Glutamatergic neuron (in vitro differentiated cells): ENCODE measurements at regions not wholly inside any gene's neighbourhood (a gene's known extent, or its start where the extent isn't known, plus 50 kb on each side); places are given as distances from the start of the nearest gene placed in this dataset.
"Not testable (repeated sequence)": the region's sequence is repeated elsewhere in the genome, so short reads cannot be mapped to it uniquely, and the experiment has no call there.

Source experiments
- DNase-seq: peaks from one replicate; pipeline ENCODE4 v3.0.0; 2022
- H3K27ac Mint-ChIP-seq: one replicate; pipeline ENCODE4 v1.8.0; 2020; ENCODE audit warnings: mild to moderate bottlenecking, mixed read lengths, inconsistent platforms; ENCODE audit not compliant: unreplicated experiment
- H3K27me3 Mint-ChIP-seq: one replicate; pipeline ENCODE4 v1.8.0; 2020; ENCODE audit warnings: mild to moderate bottlenecking, moderate library complexity, mixed read lengths, inconsistent platforms; ENCODE audit not compliant: unreplicated experiment
- H3K36me3 Mint-ChIP-seq: one replicate; pipeline ENCODE4 v1.8.0; 2020; ENCODE audit warnings: mild to moderate bottlenecking, mixed read lengths, inconsistent platforms; ENCODE audit not compliant: unreplicated experiment
- H3K4me1 Mint-ChIP-seq: one replicate; pipeline ENCODE4 v1.8.0; 2020; ENCODE audit warnings: mild to moderate bottlenecking, low read depth, mixed read lengths, inconsistent platforms; ENCODE audit not compliant: unreplicated experiment
- H3K4me3 Mint-ChIP-seq: one replicate; pipeline ENCODE4 v1.8.0; 2020; ENCODE audit warnings: mild to moderate bottlenecking, mixed read lengths, inconsistent platforms; ENCODE audit not compliant: unreplicated experiment
- H3K9me3 Mint-ChIP-seq: one replicate; pipeline ENCODE4 v1.8.0; 2020; ENCODE audit warnings: mild to moderate bottlenecking, moderate library complexity, mixed read lengths, inconsistent platforms; ENCODE audit not compliant: unreplicated experiment

GRCh38 chrX:89350024-89350423, 571.7 kb upstream of the TGIF2LX start:
- not testable (repeated sequence) for H3K36me3 Mint-ChIP-seq, H3K4me1 Mint-ChIP-seq, H3K4me3 Mint-ChIP-seq, H3K27ac Mint-ChIP-seq, H3K9me3 Mint-ChIP-seq, H3K27me3 Mint-ChIP-seq
- DNase-seq = peak; percentile 24

DNA sequence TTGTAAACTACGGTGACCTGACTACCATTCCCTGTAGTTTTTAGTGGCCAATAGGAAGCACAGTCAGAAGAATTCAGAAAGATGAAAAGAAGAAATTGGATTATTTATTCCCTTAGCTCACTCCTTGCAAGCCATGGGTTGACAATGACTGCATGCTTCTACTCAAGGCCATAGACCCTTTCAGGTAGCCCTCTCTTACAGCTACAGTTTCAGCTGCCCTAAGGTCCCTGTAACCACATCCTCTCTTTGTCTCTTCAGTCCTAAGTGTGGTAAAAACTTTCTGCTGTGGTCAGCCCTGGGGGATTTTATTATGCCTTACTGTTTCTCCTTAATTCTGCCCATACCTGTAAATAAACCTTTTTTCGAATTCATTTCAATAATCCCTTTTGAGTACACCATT, 551.8 kb upstream of the TGIF2LX start:
- not testable (repeated sequence) for H3K4me1 Mint-ChIP-seq, DNase-seq, H3K27ac Mint-ChIP-seq, H3K27me3 Mint-ChIP-seq, H3K9me3 Mint-ChIP-seq, H3K4me3 Mint-ChIP-seq, H3K36me3 Mint-ChIP-seq

- not testable (repeated sequence) for H3K27ac Mint-ChIP-seq, H3K4me1 Mint-ChIP-seq, H3K4me3 Mint-ChIP-seq, H3K9me3 Mint-ChIP-seq, H3K27me3 Mint-ChIP-seq, H3K36me3 Mint-ChIP-seq, DNase-seq
Measured at GRCh38 chrX:89393004-89393403, 528.7 kb upstream of the TGIF2LX start.

DNA sequence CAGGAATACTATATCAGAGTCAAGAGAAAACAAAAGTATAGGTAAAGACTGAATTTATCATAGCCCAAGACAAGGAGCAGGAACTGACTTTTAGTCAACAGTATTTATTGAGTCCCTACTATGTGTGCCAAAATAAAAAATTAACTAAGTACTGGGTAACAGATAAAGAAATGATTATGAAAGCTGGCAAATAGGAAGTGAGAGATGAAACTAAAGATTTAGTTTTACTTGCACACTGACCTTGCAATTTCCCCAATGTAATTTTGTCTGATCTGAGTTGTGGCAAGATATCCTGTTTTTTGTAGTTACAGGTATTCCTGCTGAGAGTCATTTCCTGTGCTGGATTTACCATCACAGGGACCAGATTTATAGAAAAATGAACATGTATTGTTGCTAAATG, 518.9 kb upstream of the TGIF2LX start:
- not testable (repeated sequence) for DNase-seq, H3K4me1 Mint-ChIP-seq, H3K9me3 Mint-ChIP-seq, H3K27me3 Mint-ChIP-seq, H3K4me3 Mint-ChIP-seq, H3K36me3 Mint-ChIP-seq, H3K27ac Mint-ChIP-seq

- H3K4me3 Mint-ChIP-seq, DNase-seq, H3K4me1 Mint-ChIP-seq, H3K36me3 Mint-ChIP-seq, H3K9me3 Mint-ChIP-seq, H3K27ac Mint-ChIP-seq, H3K27me3 Mint-ChIP-seq: not testable (repeated sequence)
Measured at GRCh38 chrX:89405148-89405547, 516.6 kb upstream of the TGIF2LX start.

DNA sequence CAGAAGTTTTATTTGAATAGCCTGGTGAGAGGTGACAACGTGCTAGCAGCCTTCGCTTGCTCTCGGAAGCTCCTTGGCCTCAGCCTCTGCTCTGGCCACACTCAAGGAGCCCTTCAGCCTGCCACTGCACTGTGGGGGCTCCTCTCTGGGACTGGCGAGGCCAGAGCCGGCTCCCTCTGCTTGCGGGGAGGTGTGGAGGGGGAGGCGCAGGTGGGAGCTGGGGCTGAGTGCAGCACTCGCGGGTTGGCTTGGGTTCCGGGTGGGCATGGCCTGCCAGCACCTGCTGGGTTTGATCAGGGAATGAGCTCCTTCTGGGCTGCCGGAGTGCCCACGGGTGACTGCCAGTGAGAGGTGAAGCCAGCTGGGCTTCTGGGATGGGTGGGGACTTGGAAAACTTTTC, 504.8 kb upstream of the TGIF2LX start:
- not testable (repeated sequence) for H3K27ac Mint-ChIP-seq, H3K4me3 Mint-ChIP-seq, H3K36me3 Mint-ChIP-seq, H3K9me3 Mint-ChIP-seq, DNase-seq, H3K27me3 Mint-ChIP-seq, H3K4me1 Mint-ChIP-seq

DNA sequence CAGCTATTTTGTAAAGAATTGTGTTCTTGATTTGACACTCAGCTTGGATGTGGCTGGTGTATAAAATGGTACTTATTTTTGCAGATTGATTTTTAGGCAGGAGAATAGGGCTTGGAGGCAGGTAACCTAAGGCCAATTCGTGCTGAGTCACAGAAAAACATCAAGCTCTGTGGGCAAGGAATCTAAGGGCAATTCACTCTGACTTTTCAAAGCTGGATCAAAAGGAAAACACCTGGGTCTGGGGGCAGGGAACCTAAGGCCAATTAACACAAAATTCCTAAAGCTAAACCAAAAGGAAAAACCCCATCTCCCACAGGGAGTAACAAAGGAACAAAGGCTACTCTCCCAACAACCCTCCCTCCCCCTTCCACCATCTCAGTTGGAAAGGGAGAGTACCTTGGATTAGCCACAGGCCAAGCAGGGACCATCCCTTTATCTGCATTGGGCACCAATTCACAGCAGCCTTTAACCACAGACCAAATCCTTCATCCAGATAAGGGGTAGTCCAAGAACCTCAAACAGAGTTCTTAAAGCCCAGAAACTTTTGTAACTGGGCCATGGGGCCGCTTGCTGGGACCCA, 489.0 kb upstream of the TGIF2LX start:
- H3K4me3 Mint-ChIP-seq, H3K9me3 Mint-ChIP-seq, H3K27ac Mint-ChIP-seq, H3K36me3 Mint-ChIP-seq, H3K4me1 Mint-ChIP-seq, DNase-seq, H3K27me3 Mint-ChIP-seq: not testable (repeated sequence)
